ENCODE measurements at regions not wholly inside any gene's neighbourhood (a gene's known extent, or its start where the extent isn't known, plus 50 kb on each side); places are given as distances from the start of the nearest gene placed in this dataset.

DNA sequence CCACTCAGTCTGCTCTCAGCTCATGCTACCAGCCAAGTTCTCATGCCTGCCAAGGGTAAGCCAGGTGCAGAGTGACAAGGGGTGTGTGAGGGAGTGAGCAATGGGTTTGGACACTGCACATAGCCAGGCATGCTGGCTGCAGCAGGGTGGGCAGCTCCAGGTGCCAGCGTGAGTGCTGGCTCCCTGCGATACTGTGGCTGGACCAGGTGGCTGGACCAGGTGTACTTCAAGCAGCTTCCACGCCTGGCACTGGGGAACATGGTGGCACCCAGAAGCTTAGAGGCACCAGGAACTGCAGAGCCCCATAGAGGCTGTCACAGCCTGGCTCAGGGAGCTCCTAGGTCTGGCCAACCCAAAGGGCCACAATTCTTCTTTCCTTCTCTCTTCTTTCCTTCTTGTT, 234.9 kb upstream of the GIMD1 start:
- TF ChIP-seq, protein P1, sequence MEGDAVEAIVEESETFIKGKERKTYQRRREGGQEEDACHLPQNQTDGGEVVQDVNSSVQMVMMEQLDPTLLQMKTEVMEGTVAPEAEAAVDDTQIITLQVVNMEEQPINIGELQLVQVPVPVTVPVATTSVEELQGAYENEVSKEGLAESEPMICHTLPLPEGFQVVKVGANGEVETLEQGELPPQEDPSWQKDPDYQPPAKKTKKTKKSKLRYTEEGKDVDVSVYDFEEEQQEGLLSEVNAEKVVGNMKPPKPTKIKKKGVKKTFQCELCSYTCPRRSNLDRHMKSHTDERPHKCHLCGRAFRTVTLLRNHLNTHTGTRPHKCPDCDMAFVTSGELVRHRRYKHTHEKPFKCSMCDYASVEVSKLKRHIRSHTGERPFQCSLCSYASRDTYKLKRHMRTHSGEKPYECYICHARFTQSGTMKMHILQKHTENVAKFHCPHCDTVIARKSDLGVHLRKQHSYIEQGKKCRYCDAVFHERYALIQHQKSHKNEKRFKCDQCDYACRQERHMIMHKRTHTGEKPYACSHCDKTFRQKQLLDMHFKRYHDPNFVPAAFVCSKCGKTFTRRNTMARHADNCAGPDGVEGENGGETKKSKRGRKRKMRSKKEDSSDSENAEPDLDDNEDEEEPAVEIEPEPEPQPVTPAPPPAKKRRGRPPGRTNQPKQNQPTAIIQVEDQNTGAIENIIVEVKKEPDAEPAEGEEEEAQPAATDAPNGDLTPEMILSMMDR (IDR thresholded peaks at IDR 0.05; ENCODE audit: borderline replicate concordance, control extremely low read depth, extremely low read depth, insufficient read depth, missing control alignments): no peak
- in situ Hi-C loops (cut with MboI; ENCODE audit: low sequenced_read_pairs, unreplicated experiment): no loop called here
- DNase-seq (ENCODE audit: low spot score): no peak

DNA sequence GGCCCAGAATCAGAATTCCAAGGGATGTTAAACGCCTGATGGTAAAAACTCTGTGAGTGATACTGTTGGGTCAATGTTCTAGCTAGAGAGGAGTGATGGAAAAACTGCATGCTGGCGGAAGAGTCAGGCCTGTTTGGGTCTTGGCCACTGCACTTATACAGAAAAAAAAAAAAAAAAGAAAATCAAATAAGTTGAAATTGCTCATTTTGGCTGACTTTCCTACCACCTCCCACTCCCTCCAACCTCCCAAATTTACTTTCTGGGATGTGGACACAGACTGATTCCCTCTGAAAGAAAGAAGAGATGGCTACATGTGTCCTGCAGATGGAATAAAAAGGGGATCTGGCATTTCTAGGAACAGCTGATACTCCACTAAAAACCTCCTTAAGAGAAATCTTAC, 234.1 kb upstream of the GIMD1 start:
- TF ChIP-seq, protein P1 (IDR thresholded peaks at IDR 0.05; ENCODE audit: borderline replicate concordance, control extremely low read depth, extremely low read depth, insufficient read depth, missing control alignments): no peak
- no peak for DNase-seq (ENCODE audit: low spot score)
- in situ Hi-C loops (cut with MboI; ENCODE audit: low sequenced_read_pairs, unreplicated experiment): no loop called here

DNA sequence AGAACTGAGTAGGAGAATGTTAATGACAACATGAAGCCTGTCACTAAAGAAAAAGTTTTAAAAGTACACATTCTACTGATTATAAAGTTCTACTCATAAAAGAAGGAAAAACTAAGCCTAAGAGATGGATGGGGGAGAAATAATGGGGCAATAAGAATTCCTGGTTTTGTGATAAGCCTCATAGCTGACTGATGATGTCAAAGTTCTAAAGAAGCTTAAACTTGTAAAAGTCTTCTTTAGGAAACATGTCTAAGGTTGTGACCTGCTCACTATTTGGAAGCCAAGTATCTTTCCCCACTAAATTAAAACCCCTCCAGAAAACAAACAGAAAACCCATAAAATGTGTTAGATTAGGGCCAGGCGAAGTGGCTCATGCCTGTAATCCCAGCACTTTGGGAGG, 232.9 kb upstream of the GIMD1 start:
- in situ Hi-C loops (cut with MboI; ENCODE audit: low sequenced_read_pairs, unreplicated experiment): no loop called here
- TF ChIP-seq, protein P1 (IDR thresholded peaks at IDR 0.05; ENCODE audit: borderline replicate concordance, control extremely low read depth, extremely low read depth, insufficient read depth, missing control alignments): no peak
- no peak for DNase-seq (ENCODE audit: low spot score)

DNA sequence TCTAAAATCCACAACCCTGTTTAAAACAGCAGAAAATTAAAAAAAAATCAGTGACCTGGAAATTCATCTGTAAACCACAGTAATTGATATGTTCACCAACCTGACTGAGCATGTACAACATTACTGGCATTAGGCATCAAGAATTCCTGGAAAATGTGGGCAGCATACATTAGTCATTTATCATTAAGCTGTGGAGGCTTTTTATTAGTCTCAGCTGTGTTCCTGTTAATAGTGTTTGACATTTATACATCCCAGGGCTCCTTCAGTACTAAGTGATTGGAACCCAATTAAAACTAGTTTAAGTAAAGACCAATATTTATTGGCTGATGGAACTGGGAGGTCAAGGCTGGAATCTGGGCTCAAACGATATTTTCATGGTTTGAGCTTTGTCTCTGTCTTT, 227.3 kb upstream of the GIMD1 start:
- in situ Hi-C loops (cut with MboI; ENCODE audit: low sequenced_read_pairs, unreplicated experiment): no loop called here
- TF ChIP-seq, protein P1 (IDR thresholded peaks at IDR 0.05; ENCODE audit: borderline replicate concordance, control extremely low read depth, extremely low read depth, insufficient read depth, missing control alignments): no peak
- no peak for DNase-seq (ENCODE audit: low spot score)

DNA sequence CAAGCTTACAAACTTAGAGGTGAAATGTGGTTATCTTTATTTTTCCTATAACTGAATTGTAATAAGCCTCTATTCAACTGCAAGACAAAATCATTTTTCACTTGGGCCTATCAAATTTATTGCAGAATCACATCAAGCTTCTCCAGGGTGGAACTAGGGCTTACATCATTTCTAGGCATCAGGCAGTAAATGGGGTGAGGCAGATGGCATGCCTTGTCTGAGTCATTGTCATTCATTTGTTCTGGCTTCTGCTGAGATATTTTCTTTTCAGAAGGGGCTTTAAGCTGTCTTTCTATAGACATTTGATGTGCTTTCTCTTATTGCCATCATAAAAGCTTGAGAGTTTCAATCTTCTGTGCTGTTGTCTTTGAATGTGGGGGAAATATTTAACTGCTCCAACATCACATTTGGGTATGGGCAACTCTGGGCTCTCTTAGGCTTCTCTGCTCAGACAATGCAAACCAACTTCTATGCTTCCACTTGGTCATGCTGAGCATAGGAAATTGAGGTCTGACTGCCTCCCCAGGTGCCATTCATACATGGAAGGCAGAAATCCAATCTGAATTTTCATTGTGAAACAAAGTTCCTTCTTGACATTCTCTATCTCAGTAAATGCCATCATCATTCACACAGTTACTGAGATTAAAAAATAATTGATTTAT, 225.8 kb upstream of the GIMD1 start:
- in situ Hi-C loops (cut with MboI; ENCODE audit: low sequenced_read_pairs, unreplicated experiment): no loop called here
- no peak for DNase-seq (ENCODE audit: low spot score)
- TF ChIP-seq, protein P1 (IDR thresholded peaks at IDR 0.05; ENCODE audit: borderline replicate concordance, control extremely low read depth, extremely low read depth, insufficient read depth, missing control alignments): no peak

DNA sequence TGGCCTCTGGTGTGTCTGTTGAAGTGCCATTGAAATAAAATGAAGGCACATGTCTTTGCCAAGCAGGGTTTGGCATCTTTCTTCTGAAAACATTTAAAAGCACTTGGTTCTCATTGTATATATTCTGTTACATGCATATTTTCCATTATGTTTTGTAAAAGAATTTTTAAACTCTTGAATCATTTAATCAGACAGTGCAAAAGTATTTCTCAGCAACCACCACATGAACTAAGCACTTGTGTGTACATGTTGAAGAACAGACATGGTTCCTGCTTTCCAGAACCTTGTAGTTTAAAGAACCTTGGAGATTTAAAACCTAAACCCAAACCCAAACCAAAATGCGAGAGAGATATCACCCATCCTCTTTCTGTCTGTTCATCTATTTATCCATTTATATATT, 220.3 kb upstream of the GIMD1 start:
- TF ChIP-seq, protein P1 (IDR thresholded peaks at IDR 0.05; ENCODE audit: borderline replicate concordance, control extremely low read depth, extremely low read depth, insufficient read depth, missing control alignments): no peak
- no peak for DNase-seq (ENCODE audit: low spot score)
- in situ Hi-C loops (cut with MboI; ENCODE audit: low sequenced_read_pairs, unreplicated experiment): no loop called here

All from GM13976 (cell line).